HG03025 (cell line): ENCODE measurements at regions not wholly inside any gene's neighbourhood (a gene's known extent, or its start where the extent isn't known, plus 50 kb on each side); places are given as distances from the start of the nearest gene placed in this dataset.

Experiments
- ATAC-seq: cut with Tn5 transposase; IDR thresholded peaks from one replicate; pipeline ENCODE4 v1.9.1; 2021; ENCODE audit warnings: mild to moderate bottlenecking, moderate library complexity; ENCODE audit not compliant: unreplicated experiment, low FRiP score

DNA sequence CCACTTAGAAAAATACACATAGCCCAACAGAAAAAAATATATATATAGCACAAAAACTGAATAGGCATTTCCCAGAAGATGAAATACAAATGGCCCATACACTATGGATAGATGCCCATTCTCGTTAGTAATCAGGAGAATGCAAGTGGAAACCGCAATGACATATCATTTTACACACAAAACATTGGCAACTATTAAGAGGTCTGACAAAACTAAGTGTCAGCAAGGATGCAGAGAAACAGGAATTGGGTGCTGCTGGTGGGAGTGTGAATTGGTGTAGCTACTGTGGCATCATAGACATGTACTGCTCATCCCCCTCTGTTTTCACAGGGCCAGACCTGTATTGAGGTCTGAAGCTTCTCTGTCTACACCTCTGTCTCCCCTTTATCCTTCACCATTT, 320.0 kb downstream of the IDS start:
- ATAC-seq, result no peak

DNA sequence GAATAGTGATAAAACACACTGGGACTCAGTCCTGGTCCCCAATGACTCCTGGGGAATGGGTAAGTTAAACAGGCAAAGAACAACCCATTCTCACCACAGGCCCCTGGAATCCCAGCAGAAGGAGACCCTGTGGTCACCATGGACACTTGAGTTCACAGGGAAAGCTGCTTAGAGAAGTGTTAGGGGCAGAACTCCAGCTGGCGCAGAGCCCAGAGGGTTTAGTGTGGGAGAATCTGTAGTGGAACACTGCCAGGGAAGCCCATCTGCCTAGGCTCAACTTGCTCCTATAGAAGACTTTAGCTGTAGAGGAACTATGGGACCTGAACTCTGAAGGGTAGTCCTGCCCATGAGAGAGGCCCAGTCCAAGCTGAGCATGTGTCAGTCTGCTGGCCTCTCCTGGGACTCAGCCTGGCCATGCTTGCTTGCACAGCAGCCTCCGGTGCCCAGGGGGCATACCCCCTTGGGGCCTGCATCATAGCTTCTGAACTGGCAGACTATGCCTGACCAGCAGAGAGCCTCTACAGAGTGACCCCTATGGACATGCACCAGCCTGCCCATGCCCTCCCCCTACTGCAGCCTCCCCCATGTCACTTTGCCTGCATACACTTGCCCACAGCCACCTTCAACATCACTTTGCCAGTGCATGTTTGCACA, 343.5 kb downstream of the IDS start:
- no peak for ATAC-seq

DNA sequence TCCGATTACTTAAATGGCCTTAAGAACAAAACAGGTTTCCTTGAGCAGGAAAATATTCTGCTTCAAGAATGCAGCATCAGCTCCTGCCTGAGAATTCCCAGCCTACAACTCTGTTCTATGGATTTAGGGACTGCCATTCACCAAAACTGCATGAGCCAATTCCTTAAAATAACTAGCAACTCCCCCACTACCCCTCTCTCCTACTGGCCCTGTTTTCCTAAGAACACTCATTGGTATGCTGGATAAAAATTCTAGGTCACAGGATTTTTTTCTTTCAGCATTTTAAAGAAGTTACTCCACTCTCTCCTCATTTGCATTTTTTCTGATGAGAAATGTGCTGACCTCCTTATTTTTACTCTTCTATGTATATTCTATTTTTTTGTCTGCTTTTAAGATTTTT, 347.1 kb downstream of the IDS start:
- no peak for ATAC-seq

DNA sequence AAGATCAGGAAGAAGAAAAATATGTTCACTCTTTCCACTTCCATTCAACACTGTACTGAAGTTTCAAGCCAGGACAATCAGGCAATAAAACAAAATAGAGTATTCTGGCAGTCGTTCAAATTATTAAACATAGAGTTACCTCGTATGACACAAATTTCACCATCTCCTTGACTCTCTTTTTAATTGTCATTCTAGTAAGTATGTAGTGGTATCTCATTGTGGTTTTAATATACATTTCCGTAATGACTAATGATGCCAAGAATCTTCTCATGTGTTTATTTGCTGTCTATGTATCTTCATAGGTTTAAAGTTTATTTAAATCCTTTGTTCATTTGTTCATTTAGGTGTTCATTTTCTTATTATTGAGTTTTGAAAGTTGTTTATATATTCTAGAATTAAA, 352.2 kb downstream of the IDS start:
- no peak for ATAC-seq

DNA sequence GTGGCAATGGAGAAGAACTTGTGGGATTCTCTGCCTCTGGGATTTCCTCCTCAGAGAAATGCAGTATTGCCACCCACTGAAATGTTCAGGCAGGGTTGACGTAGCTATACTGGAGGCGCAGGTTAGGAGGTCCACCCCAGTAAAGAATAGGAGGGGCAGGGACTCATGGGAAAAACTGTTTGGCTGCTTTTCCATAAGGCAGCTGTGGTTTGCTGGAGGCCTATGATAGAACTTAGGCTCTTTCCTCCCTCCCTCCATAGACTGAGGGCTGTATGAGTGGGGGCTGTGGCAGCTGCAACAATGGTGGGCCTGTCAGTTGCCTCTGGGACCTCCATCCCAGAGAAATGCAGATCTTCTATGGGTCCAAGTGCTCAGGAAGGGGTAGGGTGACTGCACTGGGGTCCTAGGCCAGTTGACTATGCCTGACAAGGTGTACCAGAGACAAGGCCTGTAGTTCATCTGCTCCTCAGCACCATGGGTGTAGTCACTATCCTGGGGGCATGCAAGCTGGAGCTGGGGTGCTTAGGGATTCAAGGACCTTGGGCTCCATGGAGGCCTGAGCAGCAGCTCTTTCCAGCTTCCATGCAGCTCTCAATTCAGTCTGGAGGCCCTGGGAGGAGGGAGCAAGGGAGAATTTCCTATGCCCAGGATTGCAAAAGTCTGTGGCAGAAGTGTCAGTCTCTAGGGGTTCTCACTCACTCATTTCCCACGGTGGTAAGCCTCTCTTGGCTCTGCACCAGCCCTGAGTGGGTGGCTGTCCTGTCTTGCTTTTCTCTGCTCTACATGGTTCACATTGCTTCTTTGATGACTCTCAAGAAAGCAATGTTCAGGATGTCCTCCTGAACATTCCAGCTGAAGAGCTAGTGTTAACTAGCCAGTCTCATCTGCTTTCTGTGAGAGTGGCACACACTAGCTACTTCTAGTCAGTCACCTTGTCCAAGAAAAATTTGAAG, 353.0 kb downstream of the IDS start:
- ATAC-seq, result no peak

- no peak for ATAC-seq
Observed at GRCh38 chrX:149145845-149146285, 359.2 kb downstream of the IDS start.

GRCh38 chrX:149131774-149132173, 373.3 kb downstream of the IDS start:
- no peak for ATAC-seq

DNA sequence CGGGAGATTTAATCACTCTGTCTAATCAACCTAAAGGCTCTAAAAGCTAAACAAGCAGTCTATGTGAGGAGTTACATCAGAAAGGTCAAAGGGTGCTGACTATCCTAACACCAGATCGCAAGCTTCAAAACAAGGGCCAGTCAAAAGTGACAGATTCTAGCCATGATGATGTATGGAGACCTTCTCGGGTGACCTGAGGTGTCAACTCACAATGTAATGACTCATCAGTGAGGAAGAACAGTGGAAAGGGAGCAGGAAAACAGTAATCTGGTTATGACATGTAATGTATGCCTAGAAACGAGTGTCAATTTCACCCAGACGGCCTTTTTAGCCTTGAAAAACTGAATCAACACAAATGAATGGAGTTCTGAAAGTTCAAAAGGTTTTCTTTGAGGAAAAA, 375.3 kb downstream of the IDS start:
- ATAC-seq, result no peak

GRCh38 chrX:149124526-149125108, 380.5 kb downstream of the IDS start:
- ATAC-seq, result no peak

DNA sequence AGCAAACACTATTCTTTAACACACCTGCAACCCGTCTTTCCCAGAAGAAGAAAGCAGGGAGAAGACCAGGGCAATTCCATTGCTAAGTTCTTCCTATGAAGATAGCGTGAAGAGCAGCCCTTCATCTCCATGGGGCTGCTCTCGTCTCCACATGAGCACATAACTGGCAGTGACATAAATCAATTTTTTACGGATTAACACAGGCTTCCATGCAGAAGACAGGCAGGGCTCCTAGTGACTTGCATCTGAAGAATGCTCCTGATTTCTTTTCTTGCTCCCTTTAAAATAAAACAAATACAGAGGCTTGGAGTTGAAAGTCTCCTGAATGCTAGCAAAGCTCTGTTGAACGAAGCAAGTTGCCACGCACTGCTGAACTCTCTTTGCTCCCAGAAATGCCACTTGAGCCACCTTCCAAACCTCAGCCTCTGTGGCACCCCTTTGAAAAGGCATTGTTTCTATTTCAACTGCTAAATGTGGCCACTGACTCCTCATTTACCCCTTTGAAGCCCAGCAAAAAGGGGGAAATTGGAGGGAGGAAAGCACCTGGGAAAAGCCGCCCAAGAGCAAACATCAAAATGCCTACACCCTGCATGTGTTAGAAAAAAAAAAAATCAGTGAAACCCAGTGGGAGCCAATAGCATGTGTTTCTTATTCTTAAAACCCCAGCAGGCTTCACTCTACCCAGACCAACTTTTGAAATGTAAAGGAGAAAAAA, 383.7 kb downstream of the IDS start:
- no peak for ATAC-seq

DNA sequence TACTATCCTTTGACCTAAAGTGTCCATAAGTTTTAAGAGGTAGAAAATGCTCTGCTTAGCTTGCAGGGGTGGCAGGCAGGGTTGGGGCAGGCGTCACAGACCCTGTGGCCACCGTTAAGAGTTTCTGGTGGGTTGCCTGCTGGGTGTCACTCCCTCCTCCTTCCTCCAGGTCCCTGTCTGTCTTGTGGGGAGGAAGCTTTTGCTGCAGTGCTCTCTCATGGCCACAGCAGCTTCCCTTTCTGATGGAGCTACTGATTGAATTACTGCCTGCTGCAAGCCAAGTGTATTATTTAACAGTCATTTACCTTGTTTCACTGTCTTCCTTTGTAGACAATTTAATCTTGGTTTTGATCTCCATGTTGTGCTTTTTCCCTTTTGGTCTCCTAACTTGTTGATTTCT, 384.6 kb downstream of the IDS start:
- no peak for ATAC-seq

DNA sequence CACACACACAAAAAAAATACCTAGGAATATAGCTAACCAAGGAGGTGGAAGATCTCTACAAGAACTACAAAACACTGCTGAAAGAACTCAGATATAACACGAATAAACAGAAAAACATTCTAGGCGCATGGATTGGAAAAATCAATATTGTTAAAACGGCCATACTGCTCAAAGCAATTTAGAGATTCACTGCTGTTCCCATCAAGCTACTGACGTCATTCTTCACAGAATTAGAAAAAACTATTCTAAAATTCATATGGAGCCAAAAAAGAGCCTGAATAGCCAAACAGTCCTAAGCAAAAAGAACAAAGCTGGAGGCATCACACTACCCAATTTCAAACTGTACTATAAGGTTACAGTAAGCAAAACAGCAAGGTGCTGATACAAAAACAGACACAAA, 390.2 kb downstream of the IDS start:
- ATAC-seq, result no peak

- no peak for ATAC-seq
Observed at GRCh38 chrX:149114001-149114400, 391.1 kb downstream of the IDS start.

- ATAC-seq, result no peak
Observed at GRCh38 chrX:149097786-149098185, 407.3 kb downstream of the IDS start.

- no peak for ATAC-seq
Observed at GRCh38 chrX:149092179-149092578, 412.9 kb downstream of the IDS start.

DNA sequence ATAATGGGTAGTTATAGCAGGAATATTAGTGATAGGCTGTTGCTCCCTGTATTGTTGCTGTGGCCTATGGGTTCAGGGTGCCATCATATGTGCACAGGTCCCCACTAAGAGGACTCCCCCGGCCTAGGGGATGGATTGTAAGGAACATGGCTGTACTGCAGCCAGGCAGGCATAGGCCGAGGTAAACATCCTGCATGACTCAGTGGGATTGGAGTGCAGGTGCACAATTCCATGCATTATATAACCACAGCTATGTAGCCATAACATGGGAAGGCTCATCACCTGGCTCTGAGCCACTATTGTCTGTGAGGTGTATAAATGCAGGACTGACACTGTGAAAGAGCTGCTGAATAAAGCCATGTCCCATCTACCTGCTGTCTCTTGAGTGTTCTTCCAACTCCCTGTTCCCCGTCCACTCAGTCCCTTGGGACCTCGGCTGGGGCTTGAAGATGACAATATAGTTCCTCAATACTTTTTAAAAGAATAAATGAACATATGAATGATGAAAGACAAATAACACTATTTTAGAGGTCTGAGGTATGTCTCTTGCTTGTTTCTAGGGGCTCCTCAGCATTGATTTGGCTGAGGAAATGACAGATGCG, 425.2 kb downstream of the IDS start:
- no peak for ATAC-seq

DNA sequence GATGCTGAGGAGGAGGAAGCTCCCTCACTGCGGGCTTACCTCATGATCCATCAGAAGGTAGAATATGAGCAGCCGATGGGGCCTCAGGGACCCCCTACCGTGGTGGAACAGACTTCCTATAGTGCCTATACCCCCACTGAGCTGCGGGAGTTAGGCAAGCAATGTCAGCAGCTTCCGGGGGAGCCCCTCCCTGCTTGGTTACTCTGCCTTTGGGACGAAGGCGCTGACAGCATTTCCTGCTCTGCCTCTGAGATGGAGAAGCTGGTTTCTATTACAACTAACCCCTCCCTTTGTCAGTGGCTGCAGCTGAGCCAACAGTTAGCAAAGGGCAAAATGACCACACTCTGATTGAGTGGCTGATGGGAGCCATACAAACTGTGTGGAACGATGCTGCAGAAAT, 430.7 kb downstream of the IDS start:
- peak; percentile 66 for ATAC-seq

DNA sequence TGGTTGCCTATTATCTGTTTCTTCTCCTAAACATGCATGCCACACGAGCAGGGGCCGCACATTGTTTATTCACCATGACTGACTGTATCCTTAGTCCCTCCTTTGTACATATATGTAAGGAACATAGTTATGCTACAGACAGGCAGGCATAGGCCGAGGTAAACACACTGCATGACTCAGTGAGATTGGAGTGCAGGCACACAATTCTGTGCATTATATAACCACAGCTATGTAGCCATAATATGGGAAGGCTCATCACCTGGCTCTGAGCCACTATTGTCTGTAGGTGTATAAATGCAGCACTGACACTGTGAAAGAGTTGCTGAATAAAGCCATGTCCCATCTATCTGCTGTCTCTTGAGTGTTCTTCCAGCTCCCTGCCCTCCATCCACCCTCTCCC, 431.6 kb downstream of the IDS start:
- ATAC-seq, result no peak

DNA sequence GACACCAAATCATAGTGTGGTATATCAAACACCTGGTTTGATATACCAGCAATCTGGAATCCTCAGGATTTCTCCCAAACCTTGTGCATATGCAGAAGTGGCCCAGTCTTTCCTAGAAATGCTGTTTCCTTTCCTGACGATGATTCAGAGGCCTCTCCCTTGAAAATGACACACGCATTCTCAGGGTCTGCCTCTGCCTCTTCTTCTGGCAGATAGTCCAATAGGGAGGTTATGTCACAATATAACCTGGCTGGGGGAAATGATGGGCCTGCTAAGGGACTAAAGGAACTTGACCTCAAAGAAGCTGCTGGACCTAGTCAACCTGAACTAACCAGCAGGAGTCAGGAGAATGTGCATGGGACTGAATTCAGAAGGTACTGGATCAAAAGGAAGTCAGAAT, 435.2 kb downstream of the IDS start:
- no peak for ATAC-seq

DNA sequence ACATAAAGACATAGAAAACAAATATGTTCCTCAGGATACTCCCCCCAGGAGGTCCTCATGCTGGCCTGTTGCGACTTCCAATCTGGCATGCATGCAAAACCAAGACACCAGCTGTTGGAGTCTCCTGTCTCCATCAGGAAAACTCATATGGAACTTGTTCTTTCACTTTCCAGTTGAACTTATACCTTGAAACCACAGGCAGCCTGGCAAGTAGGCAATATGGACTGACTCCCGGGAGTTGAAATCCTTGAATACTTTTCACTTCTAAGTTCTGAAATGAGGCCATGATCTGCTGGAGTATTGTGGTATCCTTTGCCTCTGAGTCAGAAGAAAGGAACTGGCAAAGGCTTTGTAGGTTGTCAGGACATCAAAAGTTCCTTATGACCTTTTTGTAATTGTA, 444.2 kb downstream of the IDS start:
- no peak for ATAC-seq
